Fibroblast of skin of scalp (primary cell): ENCODE measurements at regions not wholly inside any gene's neighbourhood (a gene's known extent, or its start where the extent isn't known, plus 50 kb on each side); places are given as distances from the start of the nearest gene placed in this dataset.
"Not testable (repeated sequence)": the region's sequence is repeated elsewhere in the genome, so short reads cannot be mapped to it uniquely, and the experiment has no call there.

Experiments used
- DNase-seq: peaks from one replicate; pipeline ENCODE4 v3.0.0-alpha.2; 2013

GRCh38 chr1:8227674-8228073 lies 90.2 kb upstream of the SLC45A1 start:
- not testable (repeated sequence) for DNase-seq

GRCh38 chr1:8226747-8227146 lies 91.2 kb upstream of the SLC45A1 start:
- no peak for DNase-seq

GRCh38 chr1:8226024-8226423 lies 91.9 kb upstream of the SLC45A1 start:
- DNase-seq, result not testable (repeated sequence)

- no peak for DNase-seq
These were observed 94.4 kb upstream of the SLC45A1 start for GRCh38 chr1:8223526-8223925.

- DNase-seq, result no peak
These were observed 95.1 kb upstream of the SLC45A1 start for GRCh38 chr1:8222789-8223188.

GRCh38 chr1:8219530-8219929 lies 98.4 kb upstream of the SLC45A1 start:
- DNase-seq, result no peak

GRCh38 chr1:8218351-8219092 lies 99.4 kb upstream of the SLC45A1 start:
- DNase-seq, result no peak

- no peak for DNase-seq
These were observed 100.1 kb upstream of the SLC45A1 start for GRCh38 chr1:8217809-8218208.

GRCh38 chr1:8217011-8217711 lies 100.8 kb upstream of the SLC45A1 start:
- DNase-seq, result peak; percentile 39

GRCh38 chr1:8216005-8216404 lies 101.9 kb upstream of the SLC45A1 start:
- no peak for DNase-seq

- DNase-seq, result peak; percentile 66
These were observed 103.3 kb upstream of the SLC45A1 start for GRCh38 chr1:8214501-8215173.

GRCh38 chr1:8213676-8214075 lies 104.2 kb upstream of the SLC45A1 start:
- DNase-seq, result no peak

GRCh38 chr1:8213136-8213535 lies 104.8 kb upstream of the SLC45A1 start:
- DNase-seq, result no peak

- DNase-seq, result no peak
These were observed 105.3 kb upstream of the SLC45A1 start for GRCh38 chr1:8212580-8213031.

GRCh38 chr1:8211883-8212579 lies 105.9 kb upstream of the SLC45A1 start:
- peak; percentile 99 for DNase-seq

GRCh38 chr1:8211251-8211882 lies 106.5 kb upstream of the SLC45A1 start:
- DNase-seq, result no peak

GRCh38 chr1:8207202-8207601 lies 110.7 kb upstream of the SLC45A1 start:
- no peak for DNase-seq

- no peak for DNase-seq
These were observed 111.5 kb upstream of the SLC45A1 start for GRCh38 chr1:8206391-8206790.

- DNase-seq, result no peak
These were observed 112.1 kb upstream of the SLC45A1 start for GRCh38 chr1:8205771-8206170.

- peak; percentile 54 for DNase-seq
These were observed 113.1 kb upstream of the SLC45A1 start for GRCh38 chr1:8204826-8205225.

GRCh38 chr1:8203551-8203950 lies 114.4 kb upstream of the SLC45A1 start:
- DNase-seq, result no peak

- no peak for DNase-seq
These were observed 114.9 kb upstream of the SLC45A1 start for GRCh38 chr1:8203056-8203455.
